ENCODE measurements at regions not wholly inside any gene's neighbourhood (a gene's known extent, or its start where the extent isn't known, plus 50 kb on each side); places are given as distances from the start of the nearest gene placed in this dataset.

DNA sequence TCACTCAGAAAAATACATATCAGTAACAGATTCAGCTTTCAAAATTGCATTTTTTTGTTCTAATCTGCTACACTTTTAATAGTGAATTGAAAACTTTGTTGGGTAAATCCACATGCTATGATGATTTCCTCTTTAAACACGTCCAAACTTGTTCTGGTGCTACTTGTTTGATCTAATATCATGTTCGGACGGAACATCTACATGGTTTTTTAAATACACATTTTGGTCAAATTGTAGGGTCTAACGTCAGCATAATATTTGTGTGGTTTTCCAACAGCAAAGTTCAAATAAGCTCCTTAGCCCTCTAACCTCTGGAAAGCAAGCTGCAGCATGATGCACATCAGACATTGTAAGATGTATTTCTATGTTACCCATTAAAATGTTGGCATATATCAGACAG is 98.5 kb upstream of the OSTN start:
- TF ChIP-seq, protein P1, sequence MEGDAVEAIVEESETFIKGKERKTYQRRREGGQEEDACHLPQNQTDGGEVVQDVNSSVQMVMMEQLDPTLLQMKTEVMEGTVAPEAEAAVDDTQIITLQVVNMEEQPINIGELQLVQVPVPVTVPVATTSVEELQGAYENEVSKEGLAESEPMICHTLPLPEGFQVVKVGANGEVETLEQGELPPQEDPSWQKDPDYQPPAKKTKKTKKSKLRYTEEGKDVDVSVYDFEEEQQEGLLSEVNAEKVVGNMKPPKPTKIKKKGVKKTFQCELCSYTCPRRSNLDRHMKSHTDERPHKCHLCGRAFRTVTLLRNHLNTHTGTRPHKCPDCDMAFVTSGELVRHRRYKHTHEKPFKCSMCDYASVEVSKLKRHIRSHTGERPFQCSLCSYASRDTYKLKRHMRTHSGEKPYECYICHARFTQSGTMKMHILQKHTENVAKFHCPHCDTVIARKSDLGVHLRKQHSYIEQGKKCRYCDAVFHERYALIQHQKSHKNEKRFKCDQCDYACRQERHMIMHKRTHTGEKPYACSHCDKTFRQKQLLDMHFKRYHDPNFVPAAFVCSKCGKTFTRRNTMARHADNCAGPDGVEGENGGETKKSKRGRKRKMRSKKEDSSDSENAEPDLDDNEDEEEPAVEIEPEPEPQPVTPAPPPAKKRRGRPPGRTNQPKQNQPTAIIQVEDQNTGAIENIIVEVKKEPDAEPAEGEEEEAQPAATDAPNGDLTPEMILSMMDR (IDR thresholded peaks at IDR 0.05) = no peak
- TF ChIP-seq POLR2A (IDR thresholded peaks at IDR 0.05) = no peak
